Urinary bladder (tissue), 1 donor: ENCODE measurements at regions not wholly inside any gene's neighbourhood (a gene's known extent, or its start where the extent isn't known, plus 50 kb on each side); places are given as distances from the start of the nearest gene placed in this dataset. TPM values are rescaled to one million over a fixed set of nuclear protein-coding genes. Genes with fewer than 3 reads are reported as not detected.

Source experiments
- small RNA-seq: library from RNA; depleted of rRNA; stranded (forward); fragments of <200 nt; gene quantifications from one replicate; pipeline ENCODE3, GENCODE V24; 2014

Small RNA genes in the stretch of these regions (small RNA-seq; reads per million reads assigned to genes)
- gene MIR6072 (not detected), gene RNU6-576P (not detected), gene RNU6-889P (not detected)
